PC-9 (cell line): ENCODE measurements at regions not wholly inside any gene's neighbourhood (a gene's known extent, or its start where the extent isn't known, plus 50 kb on each side); places are given as distances from the start of the nearest gene placed in this dataset.

Experiments used
- BruUV-seq: library from RNA; stranded (reverse); fragments of 400-500 nt; replicated peaks from 2 replicates; lab custom pipeline; 2021; lab: Mats Ljungman, UMichigan
- CTCF ChIA-PET: fragments of 300-600 bp; sonication (Branson Sonifier 250); formaldehyde crosslinking; loops from one replicate; lab custom pipeline; 2022; ENCODE audit warnings: antibody characterized with exemption; lab: Charles Lee
- POLR2A ChIA-PET: fragments of 300-600 bp; sonication (Branson Sonifier 250); formaldehyde crosslinking; loops from one replicate; lab custom pipeline; 2022; ENCODE audit warnings: antibody characterized with exemption; ENCODE audit not compliant: unreplicated experiment; lab: Charles Lee
- DNase-seq, 2 experiments: peaks; one replicate each; pipeline versions ENCODE4 v3.0.0 to v3.0.0-alpha.2; 2015 to 2022; ENCODE audit warnings: mixed read lengths in 1 of 2
- H2AFZ ChIP-seq: fragments of 200-600 bp; sonication (generic); 2 replicates; pipeline ENCODE4 v1.8.1; 2017; ENCODE audit warnings: antibody characterized with exemption
- H3F3A ChIP-seq: fragments of 200-600 bp; sonication (generic); 2 replicates; pipeline ENCODE4 v1.8.1; 2017; ENCODE audit warnings: antibody characterized with exemption, mild to moderate bottlenecking, low read depth; ENCODE audit not compliant: insufficient read depth
- H3K27ac ChIP-seq: fragments of 200-600 bp; sonication (generic); 2 replicates; pipeline ENCODE4 v1.6.1; 2016; ENCODE audit warnings: mixed run types
- H3K27me3 ChIP-seq: fragments of 200-600 bp; sonication (generic); 2 replicates; pipeline ENCODE4 v1.6.1; 2016; ENCODE audit warnings: low read depth, mixed run types; ENCODE audit not compliant: insufficient read depth
- H3K36me3 ChIP-seq: fragments of 200-600 bp; sonication (generic); 2 replicates; pipeline ENCODE4 v1.6.1; 2016; ENCODE audit warnings: low read depth, mixed run types
- H3K4me1 ChIP-seq: fragments of 200-600 bp; sonication (generic); replicated peaks from 2 replicates; pipeline ENCODE4 v1.6.1; 2016; ENCODE audit warnings: mixed run types; ENCODE audit not compliant: insufficient read depth
- H3K4me2 ChIP-seq: fragments of 200-600 bp; sonication (generic); 2 replicates; pipeline ENCODE4 v1.6.1; 2017; ENCODE audit warnings: mixed run types
- H3K4me3 ChIP-seq: fragments of 200-600 bp; sonication (generic); 2 replicates; pipeline ENCODE4 v1.6.1; 2016; ENCODE audit warnings: mixed run types
- H3K79me2 ChIP-seq: fragments of 200-600 bp; sonication (generic); 2 replicates; pipeline ENCODE4 v1.6.1; 2017; ENCODE audit warnings: low read depth, mixed run types
- H3K9me2 ChIP-seq: fragments of 200-600 bp; sonication (generic); 2 replicates; pipeline ENCODE4 v1.8.1; 2017; ENCODE audit warnings: mild to moderate bottlenecking; ENCODE audit not compliant: insufficient read depth
- H3K9me3 ChIP-seq: fragments of 200-600 bp; sonication (generic); 2 replicates; pipeline ENCODE4 v1.8.1; 2016; ENCODE audit warnings: low read depth; ENCODE audit not compliant: insufficient read depth
- H4K20me1 ChIP-seq: fragments of 200-600 bp; sonication (generic); 2 replicates; pipeline ENCODE4 v1.8.1; 2017; ENCODE audit not compliant: insufficient read depth
- EZH2 ChIP-seq: fragments of 200-600 bp; sonication (generic); IDR thresholded peaks from 2 replicates; pipeline ENCODE4 v1.8.0; 2017; ENCODE audit warnings: antibody characterized with exemption, low read depth
- intact Hi-C: fragments of 100-400 bp; cut with micrococcal nuclease; formaldehyde crosslinking; loops from one replicate; pipeline ENCODE4 v1.10.0; 2022; ENCODE audit not compliant: unreplicated experiment
- TF ChIP-seq, protein P1 (sequence below): fragments of 200-600 bp; sonication (generic); conservative IDR thresholded peaks from 2 replicates; pipeline ENCODE4 v1.6.1; 2017; ENCODE audit warnings: mixed run types, antibody characterized with exemption, mild to moderate bottlenecking, moderate library complexity

GRCh38 chr13:79075703-79076102, 330.4 kb downstream of the RBM26 start:
- Histone ChIP-seq H3K36me3 (no peaks in the 10 kb centered on the region), H3K4me3 (no peak overlapping the region), H3K4me1 (peaks cover 18% of the 10 kb centered on the region), H3K27ac (no peak overlapping the region), H3K79me2 (no peaks in the 10 kb centered on the region), H3K4me2 (no peak overlapping the region), H2AFZ (no peak overlapping the region), H3K27me3 (no peaks in the 10 kb centered on the region), H3K9me2 (no peaks in the 10 kb centered on the region), H4K20me1 (no peaks in the 10 kb centered on the region), H3K9me3 (peaks cover 3% of the 10 kb centered on the region; the same call in 1 of the 2 replicates), H3F3A (peaks cover 10% of the 10 kb centered on the region; the same call in 1 of the 2 replicates)
- ChIA-PET POLR2A (no interaction called here), CTCF (no interaction called here)
- TF ChIP-seq, protein P1, sequence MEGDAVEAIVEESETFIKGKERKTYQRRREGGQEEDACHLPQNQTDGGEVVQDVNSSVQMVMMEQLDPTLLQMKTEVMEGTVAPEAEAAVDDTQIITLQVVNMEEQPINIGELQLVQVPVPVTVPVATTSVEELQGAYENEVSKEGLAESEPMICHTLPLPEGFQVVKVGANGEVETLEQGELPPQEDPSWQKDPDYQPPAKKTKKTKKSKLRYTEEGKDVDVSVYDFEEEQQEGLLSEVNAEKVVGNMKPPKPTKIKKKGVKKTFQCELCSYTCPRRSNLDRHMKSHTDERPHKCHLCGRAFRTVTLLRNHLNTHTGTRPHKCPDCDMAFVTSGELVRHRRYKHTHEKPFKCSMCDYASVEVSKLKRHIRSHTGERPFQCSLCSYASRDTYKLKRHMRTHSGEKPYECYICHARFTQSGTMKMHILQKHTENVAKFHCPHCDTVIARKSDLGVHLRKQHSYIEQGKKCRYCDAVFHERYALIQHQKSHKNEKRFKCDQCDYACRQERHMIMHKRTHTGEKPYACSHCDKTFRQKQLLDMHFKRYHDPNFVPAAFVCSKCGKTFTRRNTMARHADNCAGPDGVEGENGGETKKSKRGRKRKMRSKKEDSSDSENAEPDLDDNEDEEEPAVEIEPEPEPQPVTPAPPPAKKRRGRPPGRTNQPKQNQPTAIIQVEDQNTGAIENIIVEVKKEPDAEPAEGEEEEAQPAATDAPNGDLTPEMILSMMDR: no peak
- no peak for TF ChIP-seq EZH2
- DNase-seq: no peak
- BruUV-seq: no TSS peak
- intact Hi-C loops: no loop called here

DNA sequence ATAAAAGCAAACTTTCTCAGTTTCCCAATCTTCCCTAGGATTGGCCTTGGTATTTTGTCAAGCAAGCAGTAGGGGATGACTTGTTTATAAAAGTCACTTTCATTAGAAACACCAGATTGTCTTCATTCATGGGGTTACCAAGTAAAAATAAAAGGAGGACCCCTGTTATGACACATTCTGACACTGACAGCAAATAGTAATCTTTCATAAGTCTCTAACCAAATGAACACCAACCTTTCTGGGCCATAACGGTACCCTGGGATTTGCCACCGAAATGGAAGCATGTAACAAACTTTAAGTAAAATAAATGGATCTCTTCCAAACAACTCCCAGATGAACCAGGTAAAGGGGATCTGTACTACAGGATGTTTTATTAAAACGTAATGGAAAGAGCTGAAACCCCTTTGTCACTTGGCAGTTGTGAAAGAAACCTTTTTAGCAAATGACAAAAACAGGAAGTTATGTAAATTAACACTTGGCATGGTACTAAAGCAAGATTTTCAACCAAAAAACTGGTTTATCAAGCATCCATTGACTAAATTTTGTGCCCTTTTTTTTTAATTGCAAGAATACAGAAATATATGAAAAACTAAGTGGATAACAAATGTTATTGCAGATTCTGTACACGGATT, 335.6 kb downstream of the RBM26 start:
- TF ChIP-seq, protein P1: no peak
- TF ChIP-seq EZH2: no peak
- H3K4me2 ChIP-seq: no peak overlapping the region
- no peaks in the 10 kb centered on the region for H3K4me1 ChIP-seq
- no peak for DNase-seq
- H3K9me3 ChIP-seq: no peaks in the 10 kb centered on the region
- no peaks in the 10 kb centered on the region for H3K79me2 ChIP-seq
- H3K36me3 ChIP-seq: no peaks in the 10 kb centered on the region
- CTCF ChIA-PET: no interaction called here
- intact Hi-C loops: no loop called here
- H3K9me2 ChIP-seq: no peaks in the 10 kb centered on the region
- H4K20me1 ChIP-seq: no peaks in the 10 kb centered on the region
- POLR2A ChIA-PET: no interaction called here
- no TSS peak for BruUV-seq
- no peaks in the 10 kb centered on the region for H3F3A ChIP-seq
- H2AFZ ChIP-seq: no peak overlapping the region
- H3K27ac ChIP-seq: no peak overlapping the region
- no peaks in the 10 kb centered on the region for H3K27me3 ChIP-seq
- no peak overlapping the region for H3K4me3 ChIP-seq

- Histone ChIP-seq H3K27me3 (no peaks in the 10 kb centered on the region), H4K20me1 (no peaks in the 10 kb centered on the region)
These were observed 343.8 kb downstream of the RBM26 start for GRCh38 chr13:79062291-79062690.

More at GRCh38 chr13:79062291-79062690, 343.8 kb downstream of the RBM26 start:
- CTCF ChIA-PET: interaction anchor here (0.6 kb wide), 1 partner anchor 767 kb away, joined by 5 read pairs; no protein-coding TSS in a partner anchor
- intact Hi-C loops: no loop called here
- H3K36me3 ChIP-seq: no peaks in the 10 kb centered on the region
- TF ChIP-seq, protein P1: no peak
- no peak for TF ChIP-seq EZH2
- H3K4me2 ChIP-seq: no peak overlapping the region
- no peaks in the 10 kb centered on the region for H3F3A ChIP-seq
- no peaks in the 10 kb centered on the region for H3K9me3 ChIP-seq
- POLR2A ChIA-PET: no interaction called here
- H3K79me2 ChIP-seq: no peaks in the 10 kb centered on the region
- H3K4me3 ChIP-seq: no peak overlapping the region
- H3K27ac ChIP-seq: no peak overlapping the region
- H2AFZ ChIP-seq: no peak overlapping the region
- DNase-seq: no peak
- H3K4me1 ChIP-seq: no peaks in the 10 kb centered on the region
- BruUV-seq: no TSS peak
- H3K9me2 ChIP-seq: no peaks in the 10 kb centered on the region
